ENCODE measurements at regions not wholly inside any gene's neighbourhood (a gene's known extent, or its start where the extent isn't known, plus 50 kb on each side); places are given as distances from the start of the nearest gene placed in this dataset.
"Not testable (repeated sequence)": the region's sequence is repeated elsewhere in the genome, so short reads cannot be mapped to it uniquely, and the experiment has no call there.

- TF ChIP-seq REST (IDR thresholded peaks at IDR 0.05; ENCODE audit: low read depth); CEBPB (IDR thresholded peaks at IDR 0.05; ENCODE audit: low read depth); RAD21 (IDR thresholded peaks at IDR 0.05; ENCODE audit: low read depth); CTCF (IDR thresholded peaks at IDR 0.05 in 2 of 3, conservative IDR thresholded peaks at IDR 0.05 in 1 of 3; ENCODE audit: borderline replicate concordance in 1 of 3, insufficient read depth in 1 of 3, low read depth in 2 of 3, low read length in 2 of 3); MAX (IDR thresholded peaks at IDR 0.05); POLR2A (IDR thresholded peaks at IDR 0.05; ENCODE audit: borderline replicate concordance, extremely low read depth, insufficient read depth, insufficient read length); POLR2AphosphoS5 (IDR thresholded peaks at IDR 0.05; ENCODE audit: low read depth, low read length); SIN3A (IDR thresholded peaks at IDR 0.05; ENCODE audit: low read depth); JUND (IDR thresholded peaks at IDR 0.05); EGR1 (IDR thresholded peaks at IDR 0.05; ENCODE audit: low read depth): not testable (repeated sequence)
Measured at GRCh38 chr2:89199453-89200246, 508.2 kb downstream of the RPIA start.

All from HCT116 (cell line).